SK-N-SH treated with all-trans-retinoic acid at 6 μM for 48 hours (cell line): ENCODE measurements at regions not wholly inside any gene's neighbourhood (a gene's known extent, or its start where the extent isn't known, plus 50 kb on each side); places are given as distances from the start of the nearest gene placed in this dataset.

Experiments used
- ATAC-seq: fragments of 200-7000 bp; cut with Tn5 transposase; 3 replicates; pipeline ENCODE4 v1.9.1; 2020; ENCODE audit warnings: mild to moderate bottlenecking, moderate library complexity
- ARNTL ChIP-seq: fragments of 450-650 bp; formaldehyde crosslinking; IDR thresholded peaks from 2 replicates; pipeline ENCODE4 v1.5.0; 2020; ENCODE audit warnings: low read depth, mild to moderate bottlenecking, moderate library complexity, borderline replicate concordance
- BACH2 ChIP-seq: fragments of 250-450 bp; sonication (Bioruptor Pico); IDR thresholded peaks from 2 replicates; pipeline ENCODE4 v1.9.0; 2021; ENCODE audit warnings: mild to moderate bottlenecking, borderline replicate concordance
- CREB5 ChIP-seq: fragments of 250-450 bp; sonication (Bioruptor Pico); IDR thresholded peaks from 2 replicates; pipeline ENCODE4 v1.5.1; 2020; ENCODE audit warnings: low read depth, mild to moderate bottlenecking, moderate library complexity
- CSDC2 ChIP-seq: fragments of 250-450 bp; sonication (Bioruptor Pico); IDR thresholded peaks from 2 replicates; pipeline ENCODE4 v1.5.0; 2020; ENCODE audit warnings: mild to moderate bottlenecking, moderate library complexity
- ESRRG ChIP-seq: fragments of 250-450 bp; sonication (Bioruptor Pico); IDR thresholded peaks from 2 replicates; pipeline ENCODE4 v1.6.1; 2021; ENCODE audit warnings: mild to moderate bottlenecking
- GLIS3 ChIP-seq: fragments of 250-450 bp; sonication (Bioruptor Pico); IDR thresholded peaks from 2 replicates; pipeline ENCODE4 v1.5.0; 2020; ENCODE audit warnings: mild to moderate bottlenecking, moderate library complexity
- ISL1 ChIP-seq: fragments of 250-450 bp; sonication (Bioruptor Pico); IDR thresholded peaks from 2 replicates; pipeline ENCODE4 v2.1.2; 2022; ENCODE audit warnings: mild to moderate bottlenecking, moderate library complexity
- OSR1 ChIP-seq: fragments of 250-450 bp; sonication (Bioruptor Pico); IDR thresholded peaks from 2 replicates; pipeline ENCODE4 v1.8.0; 2022; ENCODE audit warnings: moderate library complexity, mild to moderate bottlenecking, inconsistent platforms
- PPARA ChIP-seq: fragments of 250-450 bp; sonication (Bioruptor Pico); IDR thresholded peaks from 2 replicates; pipeline ENCODE4 v1.5.0; 2020; ENCODE audit warnings: mild to moderate bottlenecking, borderline replicate concordance
- SNAI2 ChIP-seq: fragments of 250-450 bp; sonication (Bioruptor Pico); IDR thresholded peaks from 2 replicates; pipeline ENCODE4 v1.5.0; 2020; ENCODE audit warnings: mild to moderate bottlenecking, moderate library complexity
- TCF4 ChIP-seq: fragments of 250-450 bp; sonication (Bioruptor Pico); IDR thresholded peaks from 2 replicates; pipeline ENCODE4 v1.8.0; 2021; ENCODE audit warnings: mild to moderate bottlenecking, moderate library complexity, borderline replicate concordance
- ZC3H10 ChIP-seq: fragments of 250-450 bp; sonication (Bioruptor Pico); IDR thresholded peaks from 2 replicates; pipeline ENCODE4 v1.5.1; 2021; ENCODE audit warnings: mild to moderate bottlenecking, moderate library complexity
- ZNF565 ChIP-seq: fragments of 450-650 bp; formaldehyde crosslinking; conservative IDR thresholded peaks from 2 replicates; pipeline ENCODE4 v1.5.0; 2020; ENCODE audit warnings: low read depth, mild to moderate bottlenecking, moderate library complexity
- ZNF8 ChIP-seq: fragments of 450-650 bp; formaldehyde crosslinking; IDR thresholded peaks from 2 replicates; pipeline ENCODE4 v1.5.0; 2020; ENCODE audit warnings: mild to moderate bottlenecking, moderate library complexity
- TF ChIP-seq, protein P1 (sequence below): fragments of 250-450 bp; sonication (Bioruptor Pico); IDR thresholded peaks from 2 replicates; pipeline ENCODE4 v1.8.0; 2021; ENCODE audit warnings: low read depth, mild to moderate bottlenecking, moderate library complexity, borderline replicate concordance
- TF ChIP-seq, protein P2 (sequence below): fragments of 250-450 bp; sonication (Bioruptor Pico); IDR thresholded peaks from 2 replicates; pipeline ENCODE4 v1.5.0; 2020; ENCODE audit warnings: mild to moderate bottlenecking, moderate library complexity
- TF ChIP-seq, protein P3 (sequence below): fragments of 250-450 bp; sonication (Bioruptor Pico); IDR thresholded peaks from 2 replicates; pipeline ENCODE4 v1.5.1; 2021; ENCODE audit warnings: mild to moderate bottlenecking, moderate library complexity
- TF ChIP-seq, protein P4 (sequence below): fragments of 250-450 bp; sonication (Bioruptor Pico); IDR thresholded peaks from 2 replicates; pipeline ENCODE4 v1.8.0; 2020; ENCODE audit warnings: mild to moderate bottlenecking, moderate library complexity, borderline replicate concordance

GRCh38 chr7:149377386-149377785 lies 83.5 kb downstream of the ZNF777 start:
- no peak for ATAC-seq
- TF ChIP-seq CREB5: no peak

DNA sequence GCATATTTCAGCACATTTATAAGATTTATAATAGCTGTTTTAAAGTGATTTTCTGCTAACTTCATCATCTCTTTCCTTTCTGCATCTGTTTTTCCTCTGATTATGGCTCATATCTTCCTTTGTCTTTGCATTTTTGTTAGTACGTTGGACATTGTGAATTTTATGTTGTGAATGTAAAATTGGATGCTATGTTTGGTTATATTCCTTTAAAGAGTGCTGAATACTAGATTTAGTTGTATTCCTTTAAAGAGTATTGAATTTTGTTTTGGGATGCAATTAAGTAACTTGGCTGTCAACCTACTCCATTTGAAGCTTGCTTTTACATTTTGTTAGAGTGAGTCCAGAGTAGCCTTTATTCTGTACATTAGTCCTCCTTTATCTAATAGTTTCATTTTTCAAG lies 81.2 kb downstream of the ZNF777 start:
- TF ChIP-seq ESRRG (CRISPR knock-in tag) (no peak), TCF4 (no peak)
- TF ChIP-seq, protein P1, sequence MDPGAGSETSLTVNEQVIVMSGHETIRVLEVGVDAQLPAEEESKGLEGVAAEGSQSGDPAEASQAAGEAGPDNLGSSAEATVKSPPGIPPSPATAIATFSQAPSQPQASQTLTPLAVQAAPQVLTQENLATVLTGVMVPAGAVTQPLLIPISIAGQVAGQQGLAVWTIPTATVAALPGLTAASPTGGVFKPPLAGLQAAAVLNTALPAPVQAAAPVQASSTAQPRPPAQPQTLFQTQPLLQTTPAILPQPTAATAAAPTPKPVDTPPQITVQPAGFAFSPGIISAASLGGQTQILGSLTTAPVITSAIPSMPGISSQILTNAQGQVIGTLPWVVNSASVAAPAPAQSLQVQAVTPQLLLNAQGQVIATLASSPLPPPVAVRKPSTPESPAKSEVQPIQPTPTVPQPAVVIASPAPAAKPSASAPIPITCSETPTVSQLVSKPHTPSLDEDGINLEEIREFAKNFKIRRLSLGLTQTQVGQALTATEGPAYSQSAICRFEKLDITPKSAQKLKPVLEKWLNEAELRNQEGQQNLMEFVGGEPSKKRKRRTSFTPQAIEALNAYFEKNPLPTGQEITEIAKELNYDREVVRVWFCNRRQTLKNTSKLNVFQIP: no peak

GRCh38 chr7:149381245-149381644 lies 79.6 kb downstream of the ZNF777 start:
- TF ChIP-seq PPARA (CRISPR knock-in tag) (no peak), GLIS3 (CRISPR knock-in tag) (no peak), ISL1 (no peak), ARNTL (CRISPR knock-in tag) (no peak), OSR1 (no peak), ZC3H10 (CRISPR knock-in tag) (no peak), ZNF565 (CRISPR knock-in tag) (no peak), BACH2 (CRISPR knock-in tag) (no peak), ZNF8 (CRISPR knock-in tag) (no peak), CREB5 (no peak), CSDC2 (CRISPR knock-in tag) (no peak), SNAI2 (CRISPR knock-in tag) (no peak), ESRRG (CRISPR knock-in tag) (no peak)
- TF ChIP-seq, protein P2, sequence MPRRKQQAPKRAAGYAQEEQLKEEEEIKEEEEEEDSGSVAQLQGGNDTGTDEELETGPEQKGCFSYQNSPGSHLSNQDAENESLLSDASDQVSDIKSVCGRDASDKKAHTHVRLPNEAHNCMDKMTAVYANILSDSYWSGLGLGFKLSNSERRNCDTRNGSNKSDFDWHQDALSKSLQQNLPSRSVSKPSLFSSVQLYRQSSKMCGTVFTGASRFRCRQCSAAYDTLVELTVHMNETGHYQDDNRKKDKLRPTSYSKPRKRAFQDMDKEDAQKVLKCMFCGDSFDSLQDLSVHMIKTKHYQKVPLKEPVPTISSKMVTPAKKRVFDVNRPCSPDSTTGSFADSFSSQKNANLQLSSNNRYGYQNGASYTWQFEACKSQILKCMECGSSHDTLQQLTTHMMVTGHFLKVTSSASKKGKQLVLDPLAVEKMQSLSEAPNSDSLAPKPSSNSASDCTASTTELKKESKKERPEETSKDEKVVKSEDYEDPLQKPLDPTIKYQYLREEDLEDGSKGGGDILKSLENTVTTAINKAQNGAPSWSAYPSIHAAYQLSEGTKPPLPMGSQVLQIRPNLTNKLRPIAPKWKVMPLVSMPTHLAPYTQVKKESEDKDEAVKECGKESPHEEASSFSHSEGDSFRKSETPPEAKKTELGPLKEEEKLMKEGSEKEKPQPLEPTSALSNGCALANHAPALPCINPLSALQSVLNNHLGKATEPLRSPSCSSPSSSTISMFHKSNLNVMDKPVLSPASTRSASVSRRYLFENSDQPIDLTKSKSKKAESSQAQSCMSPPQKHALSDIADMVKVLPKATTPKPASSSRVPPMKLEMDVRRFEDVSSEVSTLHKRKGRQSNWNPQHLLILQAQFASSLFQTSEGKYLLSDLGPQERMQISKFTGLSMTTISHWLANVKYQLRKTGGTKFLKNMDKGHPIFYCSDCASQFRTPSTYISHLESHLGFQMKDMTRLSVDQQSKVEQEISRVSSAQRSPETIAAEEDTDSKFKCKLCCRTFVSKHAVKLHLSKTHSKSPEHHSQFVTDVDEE (CRISPR knock-in tag): no peak
- TF ChIP-seq, protein P1: no peak
- TF ChIP-seq, protein P3, sequence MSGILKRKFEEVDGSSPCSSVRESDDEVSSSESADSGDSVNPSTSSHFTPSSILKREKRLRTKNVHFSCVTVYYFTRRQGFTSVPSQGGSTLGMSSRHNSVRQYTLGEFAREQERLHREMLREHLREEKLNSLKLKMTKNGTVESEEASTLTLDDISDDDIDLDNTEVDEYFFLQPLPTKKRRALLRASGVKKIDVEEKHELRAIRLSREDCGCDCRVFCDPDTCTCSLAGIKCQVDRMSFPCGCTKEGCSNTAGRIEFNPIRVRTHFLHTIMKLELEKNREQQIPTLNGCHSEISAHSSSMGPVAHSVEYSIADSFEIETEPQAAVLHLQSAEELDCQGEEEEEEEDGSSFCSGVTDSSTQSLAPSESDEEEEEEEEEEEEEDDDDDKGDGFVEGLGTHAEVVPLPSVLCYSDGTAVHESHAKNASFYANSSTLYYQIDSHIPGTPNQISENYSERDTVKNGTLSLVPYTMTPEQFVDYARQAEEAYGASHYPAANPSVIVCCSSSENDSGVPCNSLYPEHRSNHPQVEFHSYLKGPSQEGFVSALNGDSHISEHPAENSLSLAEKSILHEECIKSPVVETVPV (CRISPR knock-in tag): no peak
- TF ChIP-seq, protein P4, sequence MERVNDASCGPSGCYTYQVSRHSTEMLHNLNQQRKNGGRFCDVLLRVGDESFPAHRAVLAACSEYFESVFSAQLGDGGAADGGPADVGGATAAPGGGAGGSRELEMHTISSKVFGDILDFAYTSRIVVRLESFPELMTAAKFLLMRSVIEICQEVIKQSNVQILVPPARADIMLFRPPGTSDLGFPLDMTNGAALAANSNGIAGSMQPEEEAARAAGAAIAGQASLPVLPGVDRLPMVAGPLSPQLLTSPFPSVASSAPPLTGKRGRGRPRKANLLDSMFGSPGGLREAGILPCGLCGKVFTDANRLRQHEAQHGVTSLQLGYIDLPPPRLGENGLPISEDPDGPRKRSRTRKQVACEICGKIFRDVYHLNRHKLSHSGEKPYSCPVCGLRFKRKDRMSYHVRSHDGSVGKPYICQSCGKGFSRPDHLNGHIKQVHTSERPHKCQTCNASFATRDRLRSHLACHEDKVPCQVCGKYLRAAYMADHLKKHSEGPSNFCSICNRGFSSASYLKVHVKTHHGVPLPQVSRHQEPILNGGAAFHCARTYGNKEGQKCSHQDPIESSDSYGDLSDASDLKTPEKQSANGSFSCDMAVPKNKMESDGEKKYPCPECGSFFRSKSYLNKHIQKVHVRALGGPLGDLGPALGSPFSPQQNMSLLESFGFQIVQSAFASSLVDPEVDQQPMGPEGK (CRISPR knock-in tag): no peak

More for the DNA sequence above, 81.2 kb downstream of the ZNF777 start:
- no peak for ATAC-seq

More at GRCh38 chr7:149381245-149381644, 79.6 kb downstream of the ZNF777 start:
- no peak for ATAC-seq
